Right lobe of liver (tissue), 6 donors: ENCODE measurements at regions not wholly inside any gene's neighbourhood (a gene's known extent, or its start where the extent isn't known, plus 50 kb on each side); places are given as distances from the start of the nearest gene placed in this dataset.

Source experiments
- ATAC-seq, 4 donors: fragments of 200-7000 bp; cut with Tn5 transposase; one replicate each; pipeline ENCODE4 v1.9.1; 2020; ENCODE audit warnings: mild to moderate bottlenecking in 4 of 4, moderate library complexity in 4 of 4
- DNase-seq, 3 donors: peaks; one replicate each; pipeline ENCODE4 v3.0.0-alpha.2; 2020
- H3K27ac ChIP-seq, 3 donors: fragments of 200-600 bp; one replicate each; pipeline ENCODE4 v1.8.0; 2022
- H3K27me3 ChIP-seq, 2 donors: fragments of 200-600 bp; one replicate each; pipeline ENCODE4 v1.8.0; 2022
- H3K36me3 ChIP-seq, 4 donors: fragments of 200-600 bp; sonication (generic) in 1 of 4; one replicate each; pipeline versions ENCODE4 v1.5.1 to v1.8.0; 2017 to 2022; ENCODE audit warnings: control low read depth in 1 of 4
- H3K4me1 ChIP-seq, 4 donors: fragments of 200-600 bp; sonication (generic) in 1 of 4; one replicate each; pipeline versions ENCODE4 v1.5.1 to v1.8.0; 2017 to 2022; ENCODE audit warnings: control low read depth in 1 of 4
- H3K4me3 ChIP-seq, 3 donors: fragments of 200-600 bp; one replicate each; pipeline ENCODE4 v1.8.0; 2022
- H3K9me3 ChIP-seq, 4 donors: fragments of 200-600 bp; sonication (generic) in 1 of 4; one replicate each; pipeline versions ENCODE4 v1.5.1 to v1.8.0; 2017 to 2022; ENCODE audit warnings: control low read depth in 1 of 4
- CTCF ChIP-seq, 4 donors: fragments of 200-600 bp in 3 of 4; fragments of 450-650 bp in 1 of 4; IDR thresholded peaks; one replicate each; pipeline versions ENCODE4 v1.5.1 to v1.8.0; 2016 to 2022; ENCODE audit warnings: antibody characterized with exemption in 4 of 4, mild to moderate bottlenecking in 2 of 4
- POLR2A ChIP-seq: fragments of 450-650 bp; IDR thresholded peaks from one replicate; pipeline ENCODE4 v1.6.1; 2017; ENCODE audit warnings: antibody characterized with exemption, mild to moderate bottlenecking
- WGBS: methylation state at CpG from one replicate; pipeline ENCODE4 v1.1.6; 2018; ENCODE audit warnings: low coverage, low lambda C conversion rate; ENCODE audit not compliant: insufficient coverage; ENCODE audit errors: missing lambda C conversion rate; 5-methylcytosine and 5-hydroxymethylcytosine counted together
- intact Hi-C, 2 donors: fragments of 100-400 bp; cut with DNase I; formaldehyde crosslinking; loops; one replicate each; pipeline versions ENCODE4 v1.11.2 to v1.14.1; 2022
- donor health status: DM: no; HTN: yes; CAD: no.
- donor health status: DM: no; HTN: no; CAD: no.
- donor health status: DM: no; HTN: no; CAD: no.
- donor health status: DM: no; HTN: yes; CAD: no.
- donor health status: DM: no; HTN: yes; CAD: no.

- intact Hi-C loops: no loop called here
- H3K4me3 ChIP-seq: no peak overlapping the region
- no peak for DNase-seq
- ATAC-seq: no peak
- no peaks in the 10 kb centered on the region for H3K4me1 ChIP-seq
- H3K27me3 ChIP-seq: no peaks in the 10 kb centered on the region
- no peaks in the 10 kb centered on the region for H3K9me3 ChIP-seq
- no CpG with 5 or more reads among the region's 2 CpGs for WGBS
- H3K27ac ChIP-seq: no peak overlapping the region
- TF ChIP-seq CTCF (IDR thresholded peaks at IDR 0.05) (no peak), POLR2A (no peak)
- H3K36me3 ChIP-seq: no peaks in the 10 kb centered on the region
Observed at GRCh38 chr1:62941780-62942179, 157.8 kb downstream of the ATG4C start.

GRCh38 chr1:62946511-62946910 lies 162.6 kb downstream of the ATG4C start:
- no peaks in the 10 kb centered on the region for H3K36me3 ChIP-seq
- WGBS: 59% methylated on average over 5 of the region's 5 CpGs
- H3K27ac ChIP-seq: no peak overlapping the region
- intact Hi-C loops: no loop called here
- no peaks in the 10 kb centered on the region for H3K9me3 ChIP-seq
- no peaks in the 10 kb centered on the region for H3K4me1 ChIP-seq
- no peak for DNase-seq
- no peak for ATAC-seq
- H3K4me3 ChIP-seq: no peak overlapping the region
- TF ChIP-seq CTCF (IDR thresholded peaks at IDR 0.05) (no peak), POLR2A (no peak)
- H3K27me3 ChIP-seq: no peaks in the 10 kb centered on the region

DNA sequence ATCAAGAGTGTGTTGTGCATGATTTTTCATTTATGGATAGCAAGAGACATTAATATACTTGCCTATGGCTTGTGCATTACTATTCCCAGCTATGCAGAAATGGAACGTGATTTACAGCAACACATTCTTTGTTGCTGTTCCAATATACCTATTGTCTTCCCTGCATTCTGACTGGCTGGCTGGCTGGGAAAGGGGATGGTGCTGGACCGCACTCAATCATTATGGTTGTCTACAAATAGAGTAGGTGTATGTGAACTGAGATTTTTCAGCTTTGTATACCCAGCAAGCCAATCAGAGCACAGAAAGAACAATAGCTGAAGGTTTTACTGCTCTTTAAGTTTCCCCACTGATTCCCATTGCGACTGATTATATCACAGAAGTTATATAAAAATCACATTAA lies 167.5 kb downstream of the ATG4C start:
- no peaks in the 10 kb centered on the region for H3K4me1 ChIP-seq
- H3K36me3 ChIP-seq: no peaks in the 10 kb centered on the region
- no peak overlapping the region for H3K4me3 ChIP-seq
- no peak for TF ChIP-seq POLR2A
- TF ChIP-seq CTCF (IDR thresholded peaks at IDR 0.05): no peak
- H3K27ac ChIP-seq: no peak overlapping the region
- intact Hi-C loops: no loop called here
- DNase-seq (no peak), ATAC-seq (no peak)
- no peaks in the 10 kb centered on the region for H3K27me3 ChIP-seq
- 38% methylated on average over 3 of the region's 3 CpGs for WGBS
- no peaks in the 10 kb centered on the region for H3K9me3 ChIP-seq

- no peak for ATAC-seq
- no peaks in the 10 kb centered on the region for H3K36me3 ChIP-seq
- no peak for TF ChIP-seq CTCF (IDR thresholded peaks at IDR 0.05)
- no peak for TF ChIP-seq POLR2A
- H3K9me3 ChIP-seq: no peaks in the 10 kb centered on the region
- no peak for DNase-seq
- WGBS: 71% methylated on average over 1 of the region's 1 CpG
- no peaks in the 10 kb centered on the region for H3K27me3 ChIP-seq
- no peaks in the 10 kb centered on the region for H3K4me1 ChIP-seq
- intact Hi-C loops: no loop called here
- no peak overlapping the region for H3K4me3 ChIP-seq
- H3K27ac ChIP-seq: no peak overlapping the region
Observed at GRCh38 chr1:62952596-62952995, 168.7 kb downstream of the ATG4C start.

DNA sequence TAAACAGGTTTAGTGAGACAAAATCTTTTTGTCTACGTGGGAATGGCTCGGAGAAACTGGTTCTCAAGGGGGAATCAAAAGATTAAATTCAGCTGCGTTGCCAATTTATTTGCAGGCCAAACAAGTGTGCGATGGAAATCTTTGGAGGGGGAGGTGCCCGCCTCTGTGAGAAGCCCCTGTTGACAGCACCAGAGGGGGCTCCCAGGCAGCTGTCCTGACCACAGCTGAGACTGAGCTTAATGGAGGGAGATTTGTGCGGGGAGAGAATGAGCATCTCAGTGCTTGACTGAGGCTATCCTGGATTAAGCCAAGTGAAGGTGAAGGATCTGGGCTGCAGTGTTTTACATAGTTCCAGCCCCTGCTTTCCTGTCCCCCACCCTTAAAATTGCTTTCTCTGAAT lies 169.7 kb downstream of the ATG4C start:
- DNase-seq (no peak), ATAC-seq (no peak)
- TF ChIP-seq POLR2A: no peak
- no peak for TF ChIP-seq CTCF (IDR thresholded peaks at IDR 0.05)
- Histone ChIP-seq H3K27ac (no peak overlapping the region), H3K36me3 (no peaks in the 10 kb centered on the region), H3K4me1 (no peaks in the 10 kb centered on the region), H3K27me3 (no peaks in the 10 kb centered on the region), H3K9me3 (no peaks in the 10 kb centered on the region), H3K4me3 (no peak overlapping the region)
- WGBS: 33% methylated on average over 6 of the region's 6 CpGs
- intact Hi-C loops: no loop called here
